GM12864 (cell line): ENCODE measurements at regions not wholly inside any gene's neighbourhood (a gene's known extent, or its start where the extent isn't known, plus 50 kb on each side); places are given as distances from the start of the nearest gene placed in this dataset.

Experiments
- DNase-seq: peaks from one replicate; pipeline ENCODE4 v3.0.0-alpha.2; 2011; ENCODE audit warnings: low read depth
- H3K4me3 ChIP-seq: 2 replicates; pipeline ENCODE4 v1.5.1; 2011; ENCODE audit warnings: mild to moderate bottlenecking, low read depth, low read length, control low read depth
- CTCF ChIP-seq: IDR thresholded peaks from 2 replicates; pipeline ENCODE4 v1.5.1; 2011; ENCODE audit warnings: low read depth, mild to moderate bottlenecking, moderate library complexity, low read length, control low read depth, inconsistent platforms; ENCODE audit errors: missing control alignments

- no peak for DNase-seq
- H3K4me3 ChIP-seq: no peak overlapping the region
- TF ChIP-seq CTCF: no peak
These were observed 568.1 kb upstream of the CRIM1 start for GRCh38 chr2:35787302-35788031.

GRCh38 chr2:35785564-35785963 lies 570.0 kb upstream of the CRIM1 start:
- DNase-seq: no peak
- H3K4me3 ChIP-seq: no peak overlapping the region
- TF ChIP-seq CTCF: no peak

- no peak overlapping the region for H3K4me3 ChIP-seq
- no peak for DNase-seq
- no peak for TF ChIP-seq CTCF
These were observed 570.8 kb upstream of the CRIM1 start for GRCh38 chr2:35784777-35785176.

GRCh38 chr2:35783723-35784122 lies 571.9 kb upstream of the CRIM1 start:
- no peak for TF ChIP-seq CTCF
- DNase-seq: no peak
- no peak overlapping the region for H3K4me3 ChIP-seq

DNA sequence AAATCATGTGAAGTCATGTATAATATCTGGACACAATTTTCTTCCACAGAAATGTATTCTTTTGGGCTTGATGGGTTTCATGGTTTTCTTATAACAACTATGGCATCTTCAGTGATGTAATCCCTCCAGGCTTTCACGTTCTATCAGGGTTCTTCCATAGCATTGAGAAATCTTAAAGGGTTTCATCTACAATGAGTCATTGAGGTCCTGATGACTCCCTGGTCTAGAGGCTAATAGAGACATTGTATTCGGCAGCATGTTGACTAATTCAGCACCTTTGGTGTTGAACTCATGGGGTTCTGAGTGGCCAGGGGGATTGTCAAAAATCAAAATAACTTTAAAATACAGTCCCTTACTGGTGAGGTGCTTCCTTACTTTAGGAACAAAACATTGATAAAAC lies 614.0 kb upstream of the CRIM1 start:
- no peak for DNase-seq
- no peak for TF ChIP-seq CTCF
- H3K4me3 ChIP-seq: no peak overlapping the region

- no peak for TF ChIP-seq CTCF
- DNase-seq: no peak
- no peak overlapping the region for H3K4me3 ChIP-seq
These were observed 623.9 kb upstream of the CRIM1 start for GRCh38 chr2:35731674-35732073.

- TF ChIP-seq CTCF: no peak
- no peak for DNase-seq
These were observed 640.7 kb upstream of the CRIM1 start for GRCh38 chr2:35714883-35715282.

More at GRCh38 chr2:35714883-35715282, 640.7 kb upstream of the CRIM1 start:
- no peak overlapping the region for H3K4me3 ChIP-seq
